Right lobe of liver (tissue), 4 donors: ENCODE measurements at regions not wholly inside any gene's neighbourhood (a gene's known extent, or its start where the extent isn't known, plus 50 kb on each side); places are given as distances from the start of the nearest gene placed in this dataset.
"Not testable (repeated sequence)": the region's sequence is repeated elsewhere in the genome, so short reads cannot be mapped to it uniquely, and the experiment has no call there.

Experiments used
- POLR2A ChIP-seq: fragments of 450-650 bp; IDR thresholded peaks from one replicate; pipeline ENCODE4 v1.6.1; 2017; ENCODE audit warnings: antibody characterized with exemption, mild to moderate bottlenecking
- TF ChIP-seq, protein P1 (sequence below), 4 donors: fragments of 200-600 bp in 3 of 4; fragments of 450-650 bp in 1 of 4; IDR thresholded peaks; one replicate each; pipeline versions ENCODE4 v1.5.1 to v1.8.0; 2016 to 2022; ENCODE audit warnings: antibody characterized with exemption in 4 of 4, mild to moderate bottlenecking in 2 of 4
- donor health status: DM: no; HTN: no; CAD: no.
- donor health status: DM: no; HTN: no; CAD: no.
- donor health status: DM: no; HTN: yes; CAD: no.

DNA sequence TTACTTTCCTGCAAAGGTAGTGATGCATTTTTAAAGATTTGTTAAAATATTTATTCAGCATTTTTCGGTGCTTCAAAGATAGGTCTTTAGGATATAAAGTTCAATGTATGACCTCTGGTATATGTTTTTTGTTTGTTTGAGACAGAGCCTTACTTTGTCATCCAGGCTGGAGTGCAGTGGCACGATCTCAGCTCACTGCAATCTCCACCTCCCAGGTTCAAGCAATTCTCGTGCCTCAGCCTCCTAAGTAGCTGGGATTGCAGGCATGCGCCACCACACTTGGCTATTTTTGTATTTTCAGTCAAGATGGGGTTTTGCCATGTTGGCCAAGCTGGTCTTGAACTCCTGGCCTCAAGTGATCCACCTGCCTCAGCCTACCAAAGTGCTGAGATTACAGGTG, 131.9 kb upstream of the ADGRF1 start:
- not testable (repeated sequence) for TF ChIP-seq POLR2A
- TF ChIP-seq, protein P1, sequence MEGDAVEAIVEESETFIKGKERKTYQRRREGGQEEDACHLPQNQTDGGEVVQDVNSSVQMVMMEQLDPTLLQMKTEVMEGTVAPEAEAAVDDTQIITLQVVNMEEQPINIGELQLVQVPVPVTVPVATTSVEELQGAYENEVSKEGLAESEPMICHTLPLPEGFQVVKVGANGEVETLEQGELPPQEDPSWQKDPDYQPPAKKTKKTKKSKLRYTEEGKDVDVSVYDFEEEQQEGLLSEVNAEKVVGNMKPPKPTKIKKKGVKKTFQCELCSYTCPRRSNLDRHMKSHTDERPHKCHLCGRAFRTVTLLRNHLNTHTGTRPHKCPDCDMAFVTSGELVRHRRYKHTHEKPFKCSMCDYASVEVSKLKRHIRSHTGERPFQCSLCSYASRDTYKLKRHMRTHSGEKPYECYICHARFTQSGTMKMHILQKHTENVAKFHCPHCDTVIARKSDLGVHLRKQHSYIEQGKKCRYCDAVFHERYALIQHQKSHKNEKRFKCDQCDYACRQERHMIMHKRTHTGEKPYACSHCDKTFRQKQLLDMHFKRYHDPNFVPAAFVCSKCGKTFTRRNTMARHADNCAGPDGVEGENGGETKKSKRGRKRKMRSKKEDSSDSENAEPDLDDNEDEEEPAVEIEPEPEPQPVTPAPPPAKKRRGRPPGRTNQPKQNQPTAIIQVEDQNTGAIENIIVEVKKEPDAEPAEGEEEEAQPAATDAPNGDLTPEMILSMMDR (IDR thresholded peaks at IDR 0.05) = not testable (repeated sequence)
